ENCODE measurements at regions not wholly inside any gene's neighbourhood (a gene's known extent, or its start where the extent isn't known, plus 50 kb on each side); places are given as distances from the start of the nearest gene placed in this dataset.

- no peak for DNase-seq (ENCODE audit: low spot score)
These were observed 258.0 kb downstream of the FAT3 start for GRCh38 chr11:92482492-92483060.

- DNase-seq (ENCODE audit: low spot score), result no peak
These were observed 260.0 kb downstream of the FAT3 start for GRCh38 chr11:92484570-92484969.

GRCh38 chr11:92489826-92490399, 265.3 kb downstream of the FAT3 start:
- DNase-seq (ENCODE audit: low spot score), result no peak

GRCh38 chr11:92492372-92492771, 267.8 kb downstream of the FAT3 start:
- DNase-seq (ENCODE audit: low spot score), result no peak

GRCh38 chr11:92495107-92495793, 270.6 kb downstream of the FAT3 start:
- no peak for DNase-seq (ENCODE audit: low spot score)

GRCh38 chr11:92500453-92500852, 275.8 kb downstream of the FAT3 start:
- DNase-seq (ENCODE audit: low spot score), result no peak

GRCh38 chr11:92501066-92501739, 276.6 kb downstream of the FAT3 start:
- no peak for DNase-seq (ENCODE audit: low spot score)

- DNase-seq (ENCODE audit: low spot score), result no peak
These were observed 279.4 kb downstream of the FAT3 start for GRCh38 chr11:92504004-92504403.

- no peak for DNase-seq (ENCODE audit: low spot score)
These were observed 279.9 kb downstream of the FAT3 start for GRCh38 chr11:92504534-92504933.

GRCh38 chr11:92505689-92506088, 281.1 kb downstream of the FAT3 start:
- no peak for DNase-seq (ENCODE audit: low spot score)

GRCh38 chr11:92506809-92507336, 282.3 kb downstream of the FAT3 start:
- no peak for DNase-seq (ENCODE audit: low spot score)

- DNase-seq (ENCODE audit: low spot score), result no peak
These were observed 286.0 kb downstream of the FAT3 start for GRCh38 chr11:92510591-92510990.

GRCh38 chr11:92511522-92512203, 287.0 kb downstream of the FAT3 start:
- no peak for DNase-seq (ENCODE audit: low spot score)

GRCh38 chr11:92512204-92512569, 287.6 kb downstream of the FAT3 start:
- DNase-seq (ENCODE audit: low spot score), result no peak

GRCh38 chr11:92523611-92524010, 299.0 kb downstream of the FAT3 start:
- no peak for DNase-seq (ENCODE audit: low spot score)

- no peak for DNase-seq (ENCODE audit: low spot score)
These were observed 299.9 kb downstream of the FAT3 start for GRCh38 chr11:92524542-92524941.

- no peak for DNase-seq (ENCODE audit: low spot score)
These were observed 302.8 kb downstream of the FAT3 start for GRCh38 chr11:92527467-92527866.

- no peak for DNase-seq (ENCODE audit: low spot score)
These were observed 303.4 kb downstream of the FAT3 start for GRCh38 chr11:92528001-92528400.

GRCh38 chr11:92531065-92531739, 306.6 kb downstream of the FAT3 start:
- no peak for DNase-seq (ENCODE audit: low spot score)

- no peak for DNase-seq (ENCODE audit: low spot score)
These were observed 309.2 kb downstream of the FAT3 start for GRCh38 chr11:92533657-92534335.

GRCh38 chr11:92536883-92537282, 312.3 kb downstream of the FAT3 start:
- DNase-seq (ENCODE audit: low spot score), result no peak
